ENCODE measurements at regions not wholly inside any gene's neighbourhood (a gene's known extent, or its start where the extent isn't known, plus 50 kb on each side); places are given as distances from the start of the nearest gene placed in this dataset.

- FAIRE-seq (no peak), DNase-seq (ENCODE audit: insufficient read length, low spot score) (no peak)
- TF ChIP-seq POLR2AphosphoS5 (IDR thresholded peaks at IDR 0.05; ENCODE audit: low read depth, low read length), result no peak
- no peak for TF ChIP-seq TAF1 (IDR thresholded peaks at IDR 0.05; ENCODE audit: low read depth, low read length)
- no peak for TF ChIP-seq SPI1 (IDR thresholded peaks at IDR 0.05; ENCODE audit: low read depth, low read length)
- no peak for TF ChIP-seq PAX5 (IDR thresholded peaks at IDR 0.05; ENCODE audit: insufficient read depth, low read length, severe bottlenecking)
- TF ChIP-seq POLR2A (IDR thresholded peaks at IDR 0.05; ENCODE audit: low read depth, low read length), result no peak
- no peak for TF ChIP-seq POU2F2 (IDR thresholded peaks at IDR 0.05; ENCODE audit: low read depth, low read length)
Measured at GRCh38 chr17:70878879-70879278, 709.5 kb downstream of the KCNJ2 start.

GRCh38 chr17:70879401-70879800, 710.1 kb downstream of the KCNJ2 start:
- TF ChIP-seq SPI1 (IDR thresholded peaks at IDR 0.05; ENCODE audit: low read depth, low read length) (no peak), PAX5 (IDR thresholded peaks at IDR 0.05; ENCODE audit: insufficient read depth, low read length, severe bottlenecking) (no peak), POLR2A (IDR thresholded peaks at IDR 0.05; ENCODE audit: low read depth, low read length) (no peak), POU2F2 (IDR thresholded peaks at IDR 0.05; ENCODE audit: low read depth, low read length) (no peak), TAF1 (IDR thresholded peaks at IDR 0.05; ENCODE audit: low read depth, low read length) (no peak), POLR2AphosphoS5 (IDR thresholded peaks at IDR 0.05; ENCODE audit: low read depth, low read length) (no peak)
- FAIRE-seq, result no peak
- no peak for DNase-seq (ENCODE audit: insufficient read length, low spot score)

DNA sequence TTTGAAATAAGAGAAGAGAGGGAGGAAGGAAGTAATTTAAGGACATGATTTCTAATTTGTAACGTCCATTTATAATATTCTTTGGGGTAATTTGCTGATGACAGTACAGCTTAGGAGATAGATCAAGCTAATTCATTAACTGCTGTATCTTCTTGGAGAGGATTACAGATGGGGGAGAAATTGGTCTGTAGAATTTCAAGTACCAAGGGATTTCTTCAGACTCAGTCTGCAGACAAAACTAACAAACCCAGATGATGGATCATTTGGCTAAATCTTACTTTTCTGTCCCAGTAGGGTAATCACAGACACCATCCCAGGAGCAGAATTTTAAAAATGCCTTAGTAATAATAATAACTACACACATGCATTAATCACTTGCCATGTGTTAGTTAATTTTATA, 711.8 kb downstream of the KCNJ2 start:
- DNase-seq (ENCODE audit: insufficient read length, low spot score) (no peak), FAIRE-seq (no peak)
- TF ChIP-seq SPI1 (IDR thresholded peaks at IDR 0.05; ENCODE audit: low read depth, low read length) (no peak), PAX5 (IDR thresholded peaks at IDR 0.05; ENCODE audit: insufficient read depth, low read length, severe bottlenecking) (no peak), TAF1 (IDR thresholded peaks at IDR 0.05; ENCODE audit: low read depth, low read length) (no peak), POLR2AphosphoS5 (IDR thresholded peaks at IDR 0.05; ENCODE audit: low read depth, low read length) (no peak), POU2F2 (IDR thresholded peaks at IDR 0.05; ENCODE audit: low read depth, low read length) (no peak), POLR2A (IDR thresholded peaks at IDR 0.05; ENCODE audit: low read depth, low read length) (no peak)

- TF ChIP-seq PAX5 (IDR thresholded peaks at IDR 0.05; ENCODE audit: insufficient read depth, low read length, severe bottlenecking), result no peak
- TF ChIP-seq TAF1 (IDR thresholded peaks at IDR 0.05; ENCODE audit: low read depth, low read length), result no peak
- no peak for TF ChIP-seq POLR2A (IDR thresholded peaks at IDR 0.05; ENCODE audit: low read depth, low read length)
- no peak for TF ChIP-seq POLR2AphosphoS5 (IDR thresholded peaks at IDR 0.05; ENCODE audit: low read depth, low read length)
- TF ChIP-seq SPI1 (IDR thresholded peaks at IDR 0.05; ENCODE audit: low read depth, low read length), result no peak
- no peak for TF ChIP-seq POU2F2 (IDR thresholded peaks at IDR 0.05; ENCODE audit: low read depth, low read length)
Measured at GRCh38 chr17:70882504-70882903, 713.2 kb downstream of the KCNJ2 start.

DNA sequence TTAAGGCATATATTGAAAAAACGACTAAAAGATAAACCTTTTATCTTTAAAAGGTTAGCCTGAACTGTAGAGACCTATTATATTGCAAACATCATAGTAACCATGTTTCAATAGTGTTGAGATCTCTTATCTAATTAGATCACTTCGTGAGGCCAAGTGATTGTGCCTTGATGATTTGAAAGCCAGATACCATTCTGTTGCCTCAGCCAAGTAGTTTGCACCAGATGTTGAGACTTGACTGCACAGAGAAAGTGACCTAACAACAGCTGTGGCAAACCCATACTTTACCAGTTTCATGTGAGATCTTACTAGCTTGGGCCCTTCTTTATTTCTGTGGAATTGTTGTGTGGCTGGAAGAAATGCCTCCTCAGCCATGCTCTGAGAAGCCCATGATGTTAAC, 717.3 kb downstream of the KCNJ2 start:
- FAIRE-seq, result no peak
- DNase-seq (ENCODE audit: insufficient read length, low spot score), result no peak
- TF ChIP-seq POLR2AphosphoS5 (IDR thresholded peaks at IDR 0.05; ENCODE audit: low read depth, low read length) (no peak), POLR2A (IDR thresholded peaks at IDR 0.05; ENCODE audit: low read depth, low read length) (no peak), POU2F2 (IDR thresholded peaks at IDR 0.05; ENCODE audit: low read depth, low read length) (no peak), PAX5 (IDR thresholded peaks at IDR 0.05; ENCODE audit: insufficient read depth, low read length, severe bottlenecking) (no peak), TAF1 (IDR thresholded peaks at IDR 0.05; ENCODE audit: low read depth, low read length) (no peak), SPI1 (IDR thresholded peaks at IDR 0.05; ENCODE audit: low read depth, low read length) (no peak)

More at GRCh38 chr17:70882504-70882903, 713.2 kb downstream of the KCNJ2 start:
- FAIRE-seq (no peak), DNase-seq (ENCODE audit: insufficient read length, low spot score) (no peak)

DNA sequence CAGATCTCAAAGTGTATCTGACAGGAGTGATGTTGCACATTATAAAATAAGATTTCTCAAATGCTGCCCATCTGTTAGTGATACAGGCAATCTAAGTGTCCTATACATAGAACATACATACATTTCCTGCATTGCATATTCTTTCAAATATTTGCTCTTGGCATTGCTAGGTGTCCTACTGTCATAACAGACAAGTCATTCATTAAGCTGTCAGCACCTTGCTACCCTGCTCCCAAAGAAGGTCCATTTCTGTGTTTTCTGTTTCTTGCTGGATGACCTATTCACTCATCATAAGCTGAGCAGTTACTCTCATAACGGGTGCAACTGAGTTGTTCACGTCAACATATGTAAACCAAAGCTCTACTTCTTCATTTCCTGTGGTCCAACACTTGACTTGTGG, 719.0 kb downstream of the KCNJ2 start:
- no peak for TF ChIP-seq POLR2A (IDR thresholded peaks at IDR 0.05; ENCODE audit: low read depth, low read length)
- no peak for TF ChIP-seq POU2F2 (IDR thresholded peaks at IDR 0.05; ENCODE audit: low read depth, low read length)
- TF ChIP-seq TAF1 (IDR thresholded peaks at IDR 0.05; ENCODE audit: low read depth, low read length), result no peak
- no peak for TF ChIP-seq SPI1 (IDR thresholded peaks at IDR 0.05; ENCODE audit: low read depth, low read length)
- TF ChIP-seq POLR2AphosphoS5 (IDR thresholded peaks at IDR 0.05; ENCODE audit: low read depth, low read length), result no peak
- TF ChIP-seq PAX5 (IDR thresholded peaks at IDR 0.05; ENCODE audit: insufficient read depth, low read length, severe bottlenecking), result no peak
- FAIRE-seq (no peak), DNase-seq (ENCODE audit: insufficient read length, low spot score) (no peak)

- no peak for FAIRE-seq
- TF ChIP-seq SPI1 (IDR thresholded peaks at IDR 0.05; ENCODE audit: low read depth, low read length) (no peak), PAX5 (IDR thresholded peaks at IDR 0.05; ENCODE audit: insufficient read depth, low read length, severe bottlenecking) (no peak), POLR2A (IDR thresholded peaks at IDR 0.05; ENCODE audit: low read depth, low read length) (no peak), POU2F2 (IDR thresholded peaks at IDR 0.05; ENCODE audit: low read depth, low read length) (no peak), TAF1 (IDR thresholded peaks at IDR 0.05; ENCODE audit: low read depth, low read length) (no peak), POLR2AphosphoS5 (IDR thresholded peaks at IDR 0.05; ENCODE audit: low read depth, low read length) (no peak)
- no peak for DNase-seq (ENCODE audit: insufficient read length, low spot score)
Measured at GRCh38 chr17:70891306-70891705, 722.0 kb downstream of the KCNJ2 start.

DNA sequence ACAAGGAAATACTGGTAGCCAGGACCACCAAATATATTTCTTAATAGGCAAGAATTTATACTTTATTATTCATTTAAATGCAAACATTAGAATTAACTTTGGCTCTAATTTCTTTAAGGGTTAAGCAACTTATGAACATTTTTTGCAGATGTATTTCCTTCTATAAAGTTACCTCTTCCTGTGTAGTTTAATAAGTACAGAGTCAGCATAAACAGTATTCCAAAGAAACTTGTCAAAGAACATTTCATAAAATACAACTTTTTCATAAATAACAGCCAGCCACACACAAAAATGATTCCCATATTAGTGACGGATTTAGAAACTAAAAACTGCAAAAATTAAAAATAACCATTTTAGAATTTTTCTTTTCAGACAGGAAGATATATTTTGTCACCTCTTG, 723.2 kb downstream of the KCNJ2 start:
- no peak for DNase-seq (ENCODE audit: insufficient read length, low spot score)
- no peak for FAIRE-seq
- TF ChIP-seq TAF1 (IDR thresholded peaks at IDR 0.05; ENCODE audit: low read depth, low read length), result no peak
- no peak for TF ChIP-seq PAX5 (IDR thresholded peaks at IDR 0.05; ENCODE audit: insufficient read depth, low read length, severe bottlenecking)
- no peak for TF ChIP-seq POLR2A (IDR thresholded peaks at IDR 0.05; ENCODE audit: low read depth, low read length)
- no peak for TF ChIP-seq SPI1 (IDR thresholded peaks at IDR 0.05; ENCODE audit: low read depth, low read length)
- TF ChIP-seq POU2F2 (IDR thresholded peaks at IDR 0.05; ENCODE audit: low read depth, low read length), result no peak
- no peak for TF ChIP-seq POLR2AphosphoS5 (IDR thresholded peaks at IDR 0.05; ENCODE audit: low read depth, low read length)

GRCh38 chr17:70896843-70897242, 727.5 kb downstream of the KCNJ2 start:
- no peak for TF ChIP-seq POU2F2 (IDR thresholded peaks at IDR 0.05; ENCODE audit: low read depth, low read length)
- no peak for TF ChIP-seq PAX5 (IDR thresholded peaks at IDR 0.05; ENCODE audit: insufficient read depth, low read length, severe bottlenecking)
- no peak for TF ChIP-seq SPI1 (IDR thresholded peaks at IDR 0.05; ENCODE audit: low read depth, low read length)

GRCh38 chr17:70897446-70897845, 728.1 kb downstream of the KCNJ2 start:
- FAIRE-seq (no peak), DNase-seq (ENCODE audit: insufficient read length, low spot score) (no peak)
- no peak for TF ChIP-seq TAF1 (IDR thresholded peaks at IDR 0.05; ENCODE audit: low read depth, low read length)
- TF ChIP-seq PAX5 (IDR thresholded peaks at IDR 0.05; ENCODE audit: insufficient read depth, low read length, severe bottlenecking), result no peak
- no peak for TF ChIP-seq POU2F2 (IDR thresholded peaks at IDR 0.05; ENCODE audit: low read depth, low read length)
- no peak for TF ChIP-seq POLR2AphosphoS5 (IDR thresholded peaks at IDR 0.05; ENCODE audit: low read depth, low read length)

More at GRCh38 chr17:70896843-70897242, 727.5 kb downstream of the KCNJ2 start:
- FAIRE-seq (no peak), DNase-seq (ENCODE audit: insufficient read length, low spot score) (no peak)
